Trophoblast cell (in vitro differentiated cells and primary cell): ENCODE measurements at regions not wholly inside any gene's neighbourhood (a gene's known extent, or its start where the extent isn't known, plus 50 kb on each side); places are given as distances from the start of the nearest gene placed in this dataset.

ENCODE experiments used
- DNase-seq, 2 donors: peaks; one replicate each; pipeline ENCODE4 v3.0.0-alpha.2; 2016
- H2AFZ ChIP-seq: 2 replicates; pipeline ENCODE4 v1.6.1; 2013; ENCODE audit warnings: low read length, moderate library complexity, mild to moderate bottlenecking; ENCODE audit not compliant: insufficient read depth, poor library complexity
- H2AK5ac ChIP-seq: 2 replicates; pipeline ENCODE4 v1.6.1; 2013; ENCODE audit warnings: mild to moderate bottlenecking, low read length
- H2BK120ac ChIP-seq: 2 replicates; pipeline ENCODE4 v1.6.1; 2013; ENCODE audit warnings: low read length, mild to moderate bottlenecking, moderate library complexity; ENCODE audit not compliant: insufficient read depth, poor library complexity
- H2BK12ac ChIP-seq: 2 replicates; pipeline ENCODE4 v1.6.1; 2013; ENCODE audit warnings: mild to moderate bottlenecking, low read length, moderate library complexity
- H2BK5ac ChIP-seq: 2 replicates; pipeline ENCODE4 v1.6.1; 2013; ENCODE audit warnings: low read length, low read depth, moderate library complexity, mild to moderate bottlenecking; ENCODE audit not compliant: poor library complexity
- H3K14ac ChIP-seq: 2 replicates; pipeline ENCODE4 v1.6.1; 2013; ENCODE audit warnings: mild to moderate bottlenecking, low read length
- H3K18ac ChIP-seq: 2 replicates; pipeline ENCODE4 v1.6.1; 2013; ENCODE audit warnings: mild to moderate bottlenecking, low read length
- H3K23ac ChIP-seq: 2 replicates; pipeline ENCODE4 v1.6.1; 2013; ENCODE audit warnings: low read length
- H3K27ac ChIP-seq: 2 replicates; pipeline ENCODE4 v1.5.1; 2013; ENCODE audit warnings: low read depth, mild to moderate bottlenecking, inconsistent platforms, low read length, moderate library complexity
- H3K27me3 ChIP-seq: 2 replicates; pipeline ENCODE4 v1.6.1; 2013; ENCODE audit warnings: inconsistent platforms, mild to moderate bottlenecking, low read length, moderate library complexity; ENCODE audit not compliant: insufficient read depth
- H3K36me3 ChIP-seq, 2 experiments: 1 replicate in 1 of 2; 2 replicates in 1 of 2; pipeline ENCODE4 v1.6.1; 2013; ENCODE audit warnings: low read length in 2 of 2, mild to moderate bottlenecking in 2 of 2, moderate library complexity in 1 of 2; ENCODE audit not compliant: insufficient read depth in 2 of 2, control insufficient read depth in 1 of 2
- H3K4ac ChIP-seq: 2 replicates; pipeline ENCODE4 v1.6.1; 2013; ENCODE audit warnings: low read depth, mild to moderate bottlenecking, low read length, moderate library complexity
- H3K4me1 ChIP-seq, 2 experiments: 1 replicate in 1 of 2; 2 replicates in 1 of 2; pipeline ENCODE4 v1.6.1; 2013; ENCODE audit warnings: low read length in 2 of 2, mild to moderate bottlenecking in 2 of 2, moderate library complexity in 1 of 2; ENCODE audit not compliant: insufficient read depth in 2 of 2, control insufficient read depth in 1 of 2
- H3K4me2 ChIP-seq: 2 replicates; pipeline ENCODE4 v1.6.1; 2013; ENCODE audit warnings: inconsistent platforms, mild to moderate bottlenecking, low read length, moderate library complexity
- H3K4me3 ChIP-seq: 2 replicates; pipeline ENCODE4 v1.5.1; 2013; ENCODE audit warnings: mild to moderate bottlenecking, low read depth, low read length, inconsistent platforms
- H3K79me1 ChIP-seq: one replicate; pipeline ENCODE4 v1.6.1; 2013; ENCODE audit warnings: low read length
- H3K79me2 ChIP-seq: 2 replicates; pipeline ENCODE4 v1.6.1; 2013; ENCODE audit warnings: low read length, mild to moderate bottlenecking; ENCODE audit not compliant: control insufficient read depth, insufficient read depth, poor library complexity
- H3K9ac ChIP-seq: 2 replicates; pipeline ENCODE4 v1.6.1; 2013; ENCODE audit warnings: mild to moderate bottlenecking, low read length
- H3K9me3 ChIP-seq: 2 replicates; pipeline ENCODE4 v1.6.1; 2013; ENCODE audit warnings: low read depth, mild to moderate bottlenecking, control low read depth, inconsistent platforms, low read length; ENCODE audit not compliant: insufficient read depth
- H4K12ac ChIP-seq: 2 replicates; pipeline ENCODE4 v1.6.1; 2013; ENCODE audit warnings: low read depth, mild to moderate bottlenecking, low read length, moderate library complexity
- H4K8ac ChIP-seq: 2 replicates; pipeline ENCODE4 v1.6.1; 2013; ENCODE audit warnings: low read depth, mild to moderate bottlenecking, low read length, moderate library complexity
- H4K91ac ChIP-seq: one replicate; pipeline ENCODE4 v1.6.1; 2013; ENCODE audit warnings: low read depth, mild to moderate bottlenecking, low read length, moderate library complexity
- WGBS: extraction: QIAGEN DNeasy Blood & Tissue Kit; methylation state at CpG from one replicate; pipeline ENCODE4 v1.1.7; 2013; ENCODE audit warnings: missing lambda C conversion rate; ENCODE audit not compliant: insufficient read length, insufficient coverage; ENCODE audit errors: extremely low coverage; 5-methylcytosine and 5-hydroxymethylcytosine counted together

DNA sequence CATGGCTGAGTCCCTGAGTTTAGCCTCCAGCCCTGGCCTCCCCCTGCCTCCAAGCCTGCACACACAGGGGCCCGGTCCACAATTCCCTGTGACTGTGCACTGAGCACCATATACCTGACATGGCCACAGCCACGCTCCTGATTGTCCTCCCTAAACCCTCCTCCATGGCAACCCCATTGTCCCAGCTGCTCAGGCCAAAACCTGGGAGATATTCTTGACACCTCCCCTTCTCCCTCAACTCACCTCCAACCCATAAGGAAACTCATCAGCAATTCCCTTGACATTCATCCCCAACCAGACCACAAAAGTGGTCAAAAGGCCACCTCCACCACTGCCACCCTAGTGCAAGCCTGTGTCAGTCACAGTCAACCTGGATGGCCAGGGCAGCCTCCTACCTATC is 107.5 kb upstream of the MVB12B start:
- H3K18ac ChIP-seq, result no peak overlapping the region
- no CpG with 5 or more reads among the region's 2 CpGs for WGBS
- no peaks in the 10 kb centered on the region for H3K27me3 ChIP-seq
- H3K4ac ChIP-seq, result no peak overlapping the region
- H3K4me3 ChIP-seq, result no peak overlapping the region
- H3K4me1 ChIP-seq, result no peaks in the 10 kb centered on the region
- H4K12ac ChIP-seq, result no peak overlapping the region
- peaks cover 2% of the 10 kb centered on the region for H3K9me3 ChIP-seq
- H3K79me2 ChIP-seq, result no peaks in the 10 kb centered on the region
- DNase-seq, result no peak
- H2AFZ ChIP-seq, result no peak overlapping the region
- no peaks in the 10 kb centered on the region for H3K79me1 ChIP-seq
- H2BK12ac ChIP-seq, result no peak overlapping the region
- H3K14ac ChIP-seq, result no peak overlapping the region
- H3K36me3 ChIP-seq, result no peaks in the 10 kb centered on the region
- no peak overlapping the region for H3K4me2 ChIP-seq
- no peak overlapping the region for H4K8ac ChIP-seq
- no peak overlapping the region for H3K23ac ChIP-seq
- no peak overlapping the region for H2BK5ac ChIP-seq
- H3K9ac ChIP-seq, result no peak overlapping the region
- no peak overlapping the region for H4K91ac ChIP-seq
- H2AK5ac ChIP-seq, result no peak overlapping the region
- no peak overlapping the region for H2BK120ac ChIP-seq
- no peak overlapping the region for H3K27ac ChIP-seq

DNA sequence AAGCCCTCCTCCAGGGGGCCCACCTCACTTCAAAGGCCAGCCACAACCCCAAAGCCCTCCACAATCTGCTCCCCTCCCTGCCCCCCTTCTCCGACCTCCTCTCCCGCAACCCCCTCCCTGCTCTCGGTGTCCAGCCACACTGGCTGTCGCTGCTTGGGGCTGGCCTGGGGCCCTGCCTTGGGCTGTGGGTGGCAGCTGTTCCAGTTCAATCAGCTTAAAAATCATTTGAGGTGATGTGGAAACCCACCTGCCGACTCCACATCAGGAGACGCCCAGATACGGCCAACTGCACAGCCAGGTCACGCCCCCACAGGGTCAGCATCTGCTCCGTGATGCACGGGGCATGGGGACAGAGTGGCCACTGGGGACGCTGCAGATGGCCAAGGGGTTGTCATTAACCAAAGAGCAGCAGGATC is 107.0 kb upstream of the MVB12B start:
- Histone ChIP-seq H2BK12ac (no peak overlapping the region), H3K4me3 (no peak overlapping the region), H4K12ac (no peak overlapping the region), H3K79me1 (no peaks in the 10 kb centered on the region), H2AFZ (no peak overlapping the region), H3K27me3 (no peaks in the 10 kb centered on the region), H4K91ac (no peak overlapping the region), H3K36me3 (no peaks in the 10 kb centered on the region), H3K9me3 (peaks cover 2% of the 10 kb centered on the region), H2BK5ac (no peak overlapping the region), H3K23ac (no peak overlapping the region), H3K18ac (no peak overlapping the region), H3K79me2 (no peaks in the 10 kb centered on the region), H3K4me2 (no peak overlapping the region), H3K9ac (no peak overlapping the region), H2AK5ac (no peak overlapping the region), H3K4ac (no peak overlapping the region), H3K14ac (no peak overlapping the region), H4K8ac (no peak overlapping the region), H3K4me1 (no peaks in the 10 kb centered on the region), H3K27ac (no peak overlapping the region), H2BK120ac (no peak overlapping the region)
- DNase-seq, result no peak
- WGBS, result no CpG with 5 or more reads among the region's 11 CpGs

DNA sequence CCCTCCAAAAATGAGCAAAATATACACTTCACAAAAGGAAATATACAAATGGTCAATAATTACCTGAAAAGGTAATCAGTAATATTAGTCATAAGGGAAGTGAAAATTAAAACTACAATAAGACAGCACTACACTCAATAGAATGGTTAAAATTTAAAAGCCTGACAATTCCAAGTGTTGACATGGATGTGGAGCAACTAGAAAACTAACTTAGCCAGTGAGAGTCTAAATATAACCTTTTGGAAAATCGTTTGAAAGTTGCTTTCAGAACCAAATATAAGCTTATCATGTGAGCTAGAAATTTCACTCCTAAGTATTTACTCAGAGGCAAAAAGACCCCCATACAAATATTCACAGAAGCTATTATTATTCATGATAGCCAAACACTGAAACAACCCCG is 105.1 kb upstream of the MVB12B start:
- H2AK5ac ChIP-seq, result no peak overlapping the region
- DNase-seq, result no peak
- no peak overlapping the region for H3K9ac ChIP-seq
- H3K4ac ChIP-seq, result no peak overlapping the region
- H3K27ac ChIP-seq, result no peak overlapping the region
- H3K9me3 ChIP-seq, result peaks cover 2% of the 10 kb centered on the region
- H4K12ac ChIP-seq, result no peak overlapping the region
- H2AFZ ChIP-seq, result no peak overlapping the region
- H2BK5ac ChIP-seq, result no peak overlapping the region
- no peaks in the 10 kb centered on the region for H3K27me3 ChIP-seq
- no peaks in the 10 kb centered on the region for H3K79me2 ChIP-seq
- H2BK12ac ChIP-seq, result no peak overlapping the region
- no peak overlapping the region for H2BK120ac ChIP-seq
- no peak overlapping the region for H3K18ac ChIP-seq
- no peak overlapping the region for H3K4me2 ChIP-seq
- no peak overlapping the region for H4K91ac ChIP-seq
- no peak overlapping the region for H4K8ac ChIP-seq
- no peaks in the 10 kb centered on the region for H3K36me3 ChIP-seq
- WGBS, result no CpG with 5 or more reads among the region's 2 CpGs
- H3K4me1 ChIP-seq, result no peaks in the 10 kb centered on the region
- H3K23ac ChIP-seq, result no peak overlapping the region
- H3K4me3 ChIP-seq, result no peak overlapping the region
- no peak overlapping the region for H3K14ac ChIP-seq
- H3K79me1 ChIP-seq, result no peaks in the 10 kb centered on the region

DNA sequence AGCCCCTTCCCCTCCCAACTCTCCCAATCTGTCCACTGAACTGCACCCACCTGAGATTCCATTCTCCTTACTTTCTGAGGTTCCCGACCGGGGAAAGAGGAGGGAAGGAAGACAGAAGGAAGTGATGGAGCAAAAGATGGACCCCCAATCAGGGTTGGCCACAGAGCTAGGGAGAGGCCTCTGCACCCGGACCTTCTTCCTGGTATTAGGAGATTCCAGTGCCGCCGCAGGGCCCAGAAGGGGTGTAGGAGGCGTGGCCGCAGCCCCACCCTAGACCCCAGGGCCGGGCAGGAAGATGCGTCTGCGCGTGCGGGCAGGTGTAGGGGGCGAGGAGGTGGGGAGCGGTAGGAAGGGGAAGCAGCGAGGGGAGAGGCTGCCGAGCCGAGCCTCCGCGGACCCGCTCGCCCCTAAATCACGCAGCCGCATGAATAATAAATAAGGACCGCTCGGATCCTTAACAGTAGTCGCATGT is 104.2 kb upstream of the MVB12B start:
- H3K36me3 ChIP-seq, result no peaks in the 10 kb centered on the region
- H3K4ac ChIP-seq, result no peak overlapping the region
- H3K9ac ChIP-seq, result no peak overlapping the region
- H4K12ac ChIP-seq, result no peak overlapping the region
- no peak overlapping the region for H3K18ac ChIP-seq
- no peak overlapping the region for H4K91ac ChIP-seq
- no peak overlapping the region for H3K4me2 ChIP-seq
- H2BK5ac ChIP-seq, result no peak overlapping the region
- no peak for DNase-seq
- H3K4me3 ChIP-seq, result no peak overlapping the region
- no peak overlapping the region for H2AK5ac ChIP-seq
- no peak overlapping the region for H2BK12ac ChIP-seq
- no peak overlapping the region for H3K27ac ChIP-seq
- H4K8ac ChIP-seq, result no peak overlapping the region
- H3K9me3 ChIP-seq, result peaks cover 2% of the 10 kb centered on the region
- no peaks in the 10 kb centered on the region for H3K79me2 ChIP-seq
- no CpG with 5 or more reads among the region's 26 CpGs for WGBS
- H2BK120ac ChIP-seq, result no peak overlapping the region
- no peaks in the 10 kb centered on the region for H3K79me1 ChIP-seq
- no peaks in the 10 kb centered on the region for H3K4me1 ChIP-seq
- H3K23ac ChIP-seq, result no peak overlapping the region
- no peak overlapping the region for H3K14ac ChIP-seq
- H3K27me3 ChIP-seq, result no peaks in the 10 kb centered on the region
- H2AFZ ChIP-seq, result no peak overlapping the region
